ENCODE measurements at regions not wholly inside any gene's neighbourhood (a gene's known extent, or its start where the extent isn't known, plus 50 kb on each side); places are given as distances from the start of the nearest gene placed in this dataset.

DNA sequence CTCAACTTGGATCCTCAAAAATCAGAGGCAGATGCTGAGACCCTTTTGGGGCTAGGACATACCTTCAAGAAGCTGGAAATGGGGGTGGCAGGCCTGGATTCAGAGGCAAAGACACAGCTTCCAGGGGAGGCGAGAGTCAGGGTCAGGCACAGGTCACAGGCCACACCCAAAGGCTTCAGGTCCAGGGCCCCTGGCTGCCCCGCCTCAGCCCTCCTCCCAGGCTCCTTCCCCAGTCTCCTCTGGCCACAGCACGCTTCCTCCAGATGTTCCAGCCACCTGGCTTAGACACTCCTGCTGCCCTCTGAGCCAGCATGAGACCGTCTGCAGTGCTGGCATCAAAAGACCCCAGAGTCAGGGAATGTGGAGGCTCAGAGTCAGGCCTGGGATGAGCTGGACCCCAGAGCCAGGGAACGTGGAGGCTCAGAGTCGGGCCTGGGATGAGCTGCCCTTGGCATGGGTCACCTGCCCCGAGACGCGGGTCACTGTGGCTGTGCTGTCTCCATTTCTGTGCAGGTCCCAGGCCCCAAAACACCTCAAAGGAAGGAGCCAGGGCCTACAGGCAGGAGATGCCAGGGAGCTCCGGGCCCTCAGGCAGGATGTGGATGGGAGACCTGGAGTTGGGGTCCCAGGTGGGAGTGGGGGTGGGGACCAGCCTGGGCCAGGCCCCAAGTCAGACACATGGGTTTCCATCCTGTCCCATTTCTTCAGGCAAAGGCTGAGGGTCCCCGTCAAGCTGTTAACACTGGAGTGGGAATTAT, 58.9 kb downstream of the DIO3 start:
- TF ChIP-seq, protein P1, sequence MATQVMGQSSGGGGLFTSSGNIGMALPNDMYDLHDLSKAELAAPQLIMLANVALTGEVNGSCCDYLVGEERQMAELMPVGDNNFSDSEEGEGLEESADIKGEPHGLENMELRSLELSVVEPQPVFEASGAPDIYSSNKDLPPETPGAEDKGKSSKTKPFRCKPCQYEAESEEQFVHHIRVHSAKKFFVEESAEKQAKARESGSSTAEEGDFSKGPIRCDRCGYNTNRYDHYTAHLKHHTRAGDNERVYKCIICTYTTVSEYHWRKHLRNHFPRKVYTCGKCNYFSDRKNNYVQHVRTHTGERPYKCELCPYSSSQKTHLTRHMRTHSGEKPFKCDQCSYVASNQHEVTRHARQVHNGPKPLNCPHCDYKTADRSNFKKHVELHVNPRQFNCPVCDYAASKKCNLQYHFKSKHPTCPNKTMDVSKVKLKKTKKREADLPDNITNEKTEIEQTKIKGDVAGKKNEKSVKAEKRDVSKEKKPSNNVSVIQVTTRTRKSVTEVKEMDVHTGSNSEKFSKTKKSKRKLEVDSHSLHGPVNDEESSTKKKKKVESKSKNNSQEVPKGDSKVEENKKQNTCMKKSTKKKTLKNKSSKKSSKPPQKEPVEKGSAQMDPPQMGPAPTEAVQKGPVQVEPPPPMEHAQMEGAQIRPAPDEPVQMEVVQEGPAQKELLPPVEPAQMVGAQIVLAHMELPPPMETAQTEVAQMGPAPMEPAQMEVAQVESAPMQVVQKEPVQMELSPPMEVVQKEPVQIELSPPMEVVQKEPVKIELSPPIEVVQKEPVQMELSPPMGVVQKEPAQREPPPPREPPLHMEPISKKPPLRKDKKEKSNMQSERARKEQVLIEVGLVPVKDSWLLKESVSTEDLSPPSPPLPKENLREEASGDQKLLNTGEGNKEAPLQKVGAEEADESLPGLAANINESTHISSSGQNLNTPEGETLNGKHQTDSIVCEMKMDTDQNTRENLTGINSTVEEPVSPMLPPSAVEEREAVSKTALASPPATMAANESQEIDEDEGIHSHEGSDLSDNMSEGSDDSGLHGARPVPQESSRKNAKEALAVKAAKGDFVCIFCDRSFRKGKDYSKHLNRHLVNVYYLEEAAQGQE (IDR thresholded peaks at IDR 0.05; ENCODE audit: insufficient read depth in 1 of 2, low read depth in 2 of 2, low read length in 1 of 2), result no peak
- TF ChIP-seq, protein P2, sequence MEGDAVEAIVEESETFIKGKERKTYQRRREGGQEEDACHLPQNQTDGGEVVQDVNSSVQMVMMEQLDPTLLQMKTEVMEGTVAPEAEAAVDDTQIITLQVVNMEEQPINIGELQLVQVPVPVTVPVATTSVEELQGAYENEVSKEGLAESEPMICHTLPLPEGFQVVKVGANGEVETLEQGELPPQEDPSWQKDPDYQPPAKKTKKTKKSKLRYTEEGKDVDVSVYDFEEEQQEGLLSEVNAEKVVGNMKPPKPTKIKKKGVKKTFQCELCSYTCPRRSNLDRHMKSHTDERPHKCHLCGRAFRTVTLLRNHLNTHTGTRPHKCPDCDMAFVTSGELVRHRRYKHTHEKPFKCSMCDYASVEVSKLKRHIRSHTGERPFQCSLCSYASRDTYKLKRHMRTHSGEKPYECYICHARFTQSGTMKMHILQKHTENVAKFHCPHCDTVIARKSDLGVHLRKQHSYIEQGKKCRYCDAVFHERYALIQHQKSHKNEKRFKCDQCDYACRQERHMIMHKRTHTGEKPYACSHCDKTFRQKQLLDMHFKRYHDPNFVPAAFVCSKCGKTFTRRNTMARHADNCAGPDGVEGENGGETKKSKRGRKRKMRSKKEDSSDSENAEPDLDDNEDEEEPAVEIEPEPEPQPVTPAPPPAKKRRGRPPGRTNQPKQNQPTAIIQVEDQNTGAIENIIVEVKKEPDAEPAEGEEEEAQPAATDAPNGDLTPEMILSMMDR (IDR thresholded peaks at IDR 0.05), result no peak
